GM19351 (cell line): ENCODE measurements at regions not wholly inside any gene's neighbourhood (a gene's known extent, or its start where the extent isn't known, plus 50 kb on each side); places are given as distances from the start of the nearest gene placed in this dataset.

Experiments
- ATAC-seq: cut with Tn5 transposase; IDR thresholded peaks from one replicate; pipeline ENCODE4 v1.9.1; 2021; ENCODE audit warnings: mild to moderate bottlenecking, moderate library complexity; ENCODE audit not compliant: unreplicated experiment

DNA sequence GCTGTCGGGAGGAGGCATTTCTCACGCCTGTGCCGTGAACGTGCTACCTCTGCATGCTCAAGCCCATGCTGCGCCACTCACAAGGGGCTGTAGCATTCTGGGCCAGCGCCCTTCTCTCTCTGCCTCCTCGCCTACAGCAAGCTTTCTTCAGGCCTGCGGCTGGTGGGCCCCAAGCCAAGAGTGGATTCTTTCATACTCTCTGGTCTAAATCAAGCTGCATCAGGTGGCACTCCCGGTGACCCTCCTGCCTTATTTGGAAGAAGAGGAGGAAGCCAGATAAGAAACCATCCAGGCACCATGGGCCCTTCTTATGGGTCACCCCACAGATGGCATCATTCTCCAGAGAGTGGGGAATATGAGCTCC is 86.7 kb upstream of the DUSP5 start:
- no peak for ATAC-seq

DNA sequence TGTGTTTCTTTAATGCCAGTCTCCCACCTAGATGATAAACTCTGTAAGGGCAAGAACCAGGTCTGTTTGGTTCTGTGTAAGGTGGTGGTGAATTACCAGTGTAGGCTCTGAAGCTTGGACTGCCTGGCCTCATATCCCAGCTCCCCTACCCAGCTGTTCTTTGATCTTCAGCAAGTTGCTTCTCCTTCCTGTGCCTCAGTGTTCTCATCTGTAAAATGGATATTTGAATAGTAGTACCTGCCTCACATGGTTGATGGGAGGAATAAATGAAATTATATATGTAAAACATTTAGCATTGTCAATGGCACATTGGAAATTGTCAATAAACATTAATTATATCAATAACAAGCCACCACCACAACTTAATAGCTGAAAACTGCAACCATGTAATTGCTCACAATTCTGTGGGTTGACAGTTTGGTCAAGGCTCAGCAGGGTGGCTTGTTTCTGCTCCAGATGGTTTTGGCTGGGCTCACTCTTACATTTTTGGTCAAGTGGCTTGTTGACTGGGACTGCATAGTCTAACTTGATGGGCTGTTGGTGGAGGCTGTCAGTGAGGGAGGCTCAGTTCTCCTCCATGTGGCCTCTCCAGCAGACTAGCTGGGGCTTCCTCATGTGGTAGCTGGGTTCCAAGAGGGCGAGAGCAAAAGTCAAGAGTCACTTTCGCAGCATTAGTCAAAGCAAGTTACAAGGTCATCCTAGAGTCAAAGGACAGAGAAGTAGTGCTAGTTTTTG is 84.5 kb upstream of the DUSP5 start:
- no peak for ATAC-seq

DNA sequence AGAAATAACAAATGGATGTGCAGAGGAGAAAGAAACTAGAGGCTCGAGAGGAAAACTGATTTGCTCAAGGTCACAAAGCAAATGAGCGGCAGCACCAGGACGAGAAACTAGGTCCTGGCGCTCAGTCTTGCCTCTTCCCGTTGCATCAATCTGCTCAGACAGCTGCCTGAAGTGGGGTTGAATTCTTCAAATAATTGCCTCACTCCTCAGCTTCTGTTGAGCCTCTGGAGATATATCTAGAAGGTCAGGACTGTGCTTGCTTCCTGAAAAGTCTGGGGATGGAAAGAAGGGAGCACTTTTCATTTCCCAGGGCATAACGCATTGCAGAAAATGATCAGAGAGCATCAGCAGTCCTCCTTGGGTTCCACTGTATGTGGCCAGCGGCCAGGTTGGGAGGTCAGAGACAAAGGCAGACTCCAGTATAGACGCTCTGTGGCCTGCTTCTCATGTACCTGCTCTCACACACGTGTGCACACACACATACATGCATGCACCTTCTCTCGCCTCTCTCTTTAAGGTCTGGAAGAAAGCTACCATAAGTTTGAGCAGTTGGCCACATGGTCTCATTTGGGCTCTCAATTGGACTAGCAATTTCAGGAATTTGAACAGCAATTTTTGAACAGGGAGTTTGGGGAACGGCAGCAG is 83.7 kb upstream of the DUSP5 start:
- no peak for ATAC-seq

DNA sequence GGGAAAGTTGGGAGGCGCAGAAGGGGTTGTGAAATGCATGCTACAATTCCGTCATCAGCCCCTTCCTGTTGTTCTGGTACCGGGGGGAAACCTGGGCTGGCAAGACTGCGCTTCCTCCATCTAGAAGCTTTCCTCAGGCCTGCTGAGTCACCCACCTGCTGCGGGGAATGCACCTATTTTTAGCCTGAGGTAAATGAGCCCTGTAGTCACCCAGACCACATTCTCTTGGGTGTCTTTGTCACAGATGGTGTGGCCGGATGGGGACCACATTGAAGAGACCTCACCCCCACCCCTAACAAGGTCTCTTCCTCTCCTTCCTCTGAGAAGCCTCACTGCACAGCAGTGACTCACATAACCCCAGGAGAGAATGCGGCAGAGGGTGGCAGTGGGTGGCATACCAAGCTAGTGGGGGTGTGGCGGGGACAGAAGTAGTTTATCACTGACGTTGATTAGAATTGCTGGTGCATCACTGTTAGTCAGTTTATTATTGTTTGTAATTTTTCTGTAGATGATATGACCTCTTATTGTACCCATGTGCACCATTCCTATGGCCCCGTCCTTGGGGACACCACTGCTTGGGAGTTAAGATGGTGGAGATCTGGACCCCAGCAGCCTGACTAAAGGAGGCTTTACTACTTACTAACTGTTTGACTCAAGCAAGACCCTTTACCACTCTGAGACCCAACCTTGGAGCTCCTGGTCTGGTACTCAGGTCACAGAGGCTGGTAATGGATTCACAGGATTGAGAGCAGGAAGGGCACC is 83.0 kb upstream of the DUSP5 start:
- ATAC-seq = peak; percentile 73

DNA sequence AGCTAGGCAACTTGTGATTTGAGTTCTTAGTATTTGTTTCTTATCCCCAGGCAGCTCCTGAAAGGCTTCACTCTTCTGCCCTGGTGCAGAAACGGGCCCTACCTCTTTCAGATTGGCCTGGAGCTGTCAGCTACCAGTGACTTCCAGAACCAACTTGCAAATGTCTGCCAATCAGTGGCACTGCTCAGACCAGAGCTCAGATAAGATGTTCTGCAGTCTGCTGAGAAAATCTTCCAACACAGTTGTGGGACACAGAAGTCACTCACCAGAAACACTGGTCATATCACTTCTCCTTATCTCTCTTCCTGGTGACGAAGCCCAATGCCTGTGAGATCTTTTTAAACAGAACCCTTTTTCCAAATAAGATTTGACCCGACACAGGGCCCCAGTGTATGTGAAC is 81.9 kb upstream of the DUSP5 start:
- ATAC-seq = no peak

DNA sequence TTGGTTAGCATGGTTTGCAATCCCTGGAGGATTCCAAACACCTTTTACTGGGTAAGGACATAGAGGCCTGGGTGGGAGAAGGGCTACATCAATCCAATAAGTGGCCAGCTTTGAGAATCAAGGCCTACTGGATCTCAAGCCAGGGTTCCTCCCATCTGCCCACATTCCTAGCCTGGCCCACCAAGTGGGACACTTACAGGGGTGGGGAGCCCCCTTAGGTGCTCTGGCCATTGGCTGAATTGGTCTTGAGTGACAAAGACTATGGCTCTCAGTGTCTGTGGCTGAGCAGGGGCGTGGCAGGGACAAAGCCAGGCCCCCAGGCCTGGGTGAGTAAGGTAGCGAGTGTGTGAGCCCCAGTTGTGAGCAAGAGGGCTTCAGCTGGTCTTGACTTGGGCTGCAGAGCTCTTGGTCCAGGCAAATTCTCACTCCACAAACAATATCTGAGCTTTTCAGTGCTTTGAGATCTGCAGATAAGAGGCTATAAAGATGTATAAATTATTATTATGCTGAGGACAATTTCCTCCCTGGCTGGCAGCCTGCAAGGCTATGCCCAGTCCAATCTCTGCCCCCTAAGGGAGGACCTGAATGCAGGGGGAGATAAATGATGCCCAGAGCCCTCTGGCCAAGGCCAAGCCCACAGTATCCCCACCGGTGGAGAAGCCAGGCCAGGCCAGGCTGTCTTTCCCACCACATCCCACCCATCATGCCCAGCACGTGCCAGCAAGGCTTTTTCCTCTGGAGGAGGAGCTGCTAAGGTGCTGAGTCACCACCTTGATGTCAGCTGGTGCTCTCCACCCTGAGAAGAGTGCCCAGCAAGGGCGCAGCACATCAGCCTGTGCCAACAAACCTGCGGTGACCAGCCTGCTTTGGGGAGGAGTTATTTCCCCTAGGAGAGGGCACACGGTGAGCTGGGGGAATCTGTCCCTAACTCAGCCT is 80.7 kb upstream of the DUSP5 start:
- no peak for ATAC-seq

DNA sequence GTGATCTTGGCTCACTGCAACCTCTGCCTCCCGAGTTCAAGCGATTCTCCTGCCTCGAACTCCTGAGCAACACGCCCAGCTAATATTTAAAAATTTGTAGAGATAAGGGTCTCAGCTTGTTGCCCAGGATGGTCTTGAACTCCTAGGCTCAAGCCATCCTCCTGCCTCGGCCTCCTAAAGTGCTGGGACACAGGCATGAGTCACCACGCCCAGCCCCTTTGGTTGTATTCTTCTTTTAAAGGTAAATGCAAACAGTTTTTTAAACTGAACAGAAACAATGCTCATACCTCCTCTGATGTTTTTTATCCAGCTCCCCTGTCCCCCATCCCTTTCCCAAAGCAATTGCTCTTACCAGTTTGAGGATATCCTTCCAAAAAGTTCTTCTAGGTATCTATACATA is 79.5 kb upstream of the DUSP5 start:
- ATAC-seq = no peak

DNA sequence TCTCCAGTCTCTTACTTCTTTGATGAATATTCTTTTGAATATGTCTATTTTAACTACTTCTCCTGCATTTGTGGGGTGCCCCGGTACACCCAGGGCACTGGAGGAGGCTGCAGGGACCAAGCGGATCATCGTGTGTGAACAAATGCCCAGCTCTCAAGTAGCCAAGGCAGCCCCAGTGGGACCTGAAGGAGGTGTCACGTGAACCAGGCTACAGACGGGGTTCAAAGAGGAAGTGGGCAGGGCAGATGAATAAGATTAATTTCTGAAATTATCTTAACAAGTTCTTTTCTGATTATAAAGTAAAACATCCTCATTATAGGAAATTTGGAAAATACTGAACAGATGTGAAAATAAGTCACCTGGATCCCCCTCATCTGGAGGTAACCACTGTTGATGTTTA is 78.4 kb upstream of the DUSP5 start:
- ATAC-seq = no peak

DNA sequence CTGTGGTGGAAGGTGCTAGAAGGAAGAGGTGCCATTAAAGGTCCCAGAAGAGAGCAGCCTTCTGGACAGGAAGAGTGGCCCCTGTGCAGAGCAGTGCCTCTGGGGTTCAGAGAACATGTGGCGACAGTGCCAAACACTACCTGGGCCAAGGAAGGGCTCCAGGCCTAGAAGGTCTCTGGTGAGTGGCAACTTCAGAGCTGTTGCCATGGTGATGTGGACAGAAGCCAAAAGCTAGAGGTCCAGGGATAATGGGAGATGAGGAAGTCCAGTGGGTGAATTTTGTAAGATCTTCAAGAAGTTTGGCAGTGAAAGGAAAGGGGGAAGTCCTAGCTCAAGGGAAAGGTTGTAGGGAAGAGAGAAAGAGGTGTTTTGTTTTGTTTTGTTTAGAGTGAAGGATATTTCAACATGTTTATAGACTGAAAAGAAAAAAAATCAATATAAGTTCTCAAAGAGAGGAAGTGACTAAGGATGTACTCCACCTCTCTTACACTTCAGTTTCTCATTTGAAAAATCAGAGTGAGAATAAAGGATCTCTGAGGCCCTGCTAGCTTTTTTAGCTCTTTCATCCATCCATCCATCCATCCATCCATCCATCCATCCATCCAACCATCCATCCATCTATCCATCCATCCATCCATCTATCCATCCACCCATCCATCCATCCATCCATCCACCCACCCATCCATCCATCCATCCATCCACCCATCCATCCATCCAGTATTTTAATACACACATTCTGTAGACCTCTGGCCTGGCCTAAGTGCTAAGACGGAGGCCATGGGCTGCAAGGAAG is 77.1 kb upstream of the DUSP5 start:
- ATAC-seq = no peak

DNA sequence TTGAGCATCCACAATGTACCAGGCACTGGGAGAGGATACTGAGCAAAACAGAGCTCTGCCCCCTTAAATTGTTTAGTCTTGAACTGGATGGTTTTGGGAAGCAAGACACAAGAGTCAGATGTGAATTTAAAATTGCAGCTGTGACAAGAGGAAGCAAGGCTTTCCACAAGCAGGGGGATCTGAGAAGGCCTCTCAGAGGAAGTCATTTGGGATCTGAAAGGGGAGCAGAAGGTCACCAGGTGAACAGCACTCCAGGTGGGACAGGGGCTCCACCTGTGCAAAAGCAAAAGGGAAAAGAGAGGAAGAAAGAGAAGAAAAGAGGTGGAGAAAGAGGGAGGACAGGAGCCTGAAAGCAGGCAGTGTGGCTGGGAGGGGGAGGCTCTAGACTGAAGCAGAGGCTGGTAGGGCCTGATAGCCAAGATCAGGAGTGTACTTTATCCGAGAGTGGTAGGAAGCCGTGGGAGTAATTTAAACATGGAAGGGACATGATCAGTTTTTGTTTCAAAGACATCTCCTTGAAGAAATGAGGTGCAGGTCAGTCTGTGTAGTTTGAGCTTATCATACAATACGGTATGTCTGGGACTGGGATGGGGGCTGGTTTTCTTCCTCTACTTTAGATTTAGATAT is 76.1 kb upstream of the DUSP5 start:
- no peak for ATAC-seq

DNA sequence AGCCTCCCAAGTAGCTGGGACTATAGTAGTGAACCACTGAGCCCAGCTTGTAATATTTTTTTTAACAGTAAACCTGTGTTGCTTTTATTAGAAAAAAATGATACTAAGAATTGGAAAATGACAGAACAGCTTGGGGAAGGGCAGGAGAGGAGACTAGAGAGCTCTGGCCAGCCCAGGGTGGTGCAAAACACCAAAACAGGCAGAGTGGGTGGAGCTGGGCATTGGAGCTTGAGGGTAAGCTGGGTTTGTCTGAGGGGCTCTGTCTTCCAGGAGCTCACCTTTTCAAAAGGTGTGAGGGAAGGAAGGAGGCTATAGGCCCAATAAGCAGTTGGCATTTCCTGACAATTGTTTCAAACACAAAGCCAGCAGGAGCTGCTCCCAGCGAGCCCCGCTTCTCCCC is 75.2 kb upstream of the DUSP5 start:
- ATAC-seq = no peak

DNA sequence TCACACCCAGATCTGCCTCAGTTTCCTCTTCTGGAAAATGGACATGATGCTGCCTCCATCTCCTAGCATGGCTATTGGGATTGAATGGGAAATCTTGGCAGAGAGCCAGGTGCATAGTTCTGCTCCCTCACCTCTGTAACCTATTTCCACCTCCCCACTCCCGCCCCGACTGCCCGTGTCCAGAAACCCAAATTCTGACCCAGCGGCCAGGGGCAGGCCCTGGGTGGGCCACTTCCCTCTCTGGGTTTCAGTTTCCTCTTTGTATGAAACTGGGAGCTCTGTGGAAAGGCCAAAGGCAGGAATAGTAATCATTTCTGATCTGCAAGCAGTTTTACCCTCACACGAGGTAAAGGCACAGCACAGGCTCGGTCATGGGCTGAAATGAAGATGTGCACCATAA is 74.1 kb upstream of the DUSP5 start:
- no peak for ATAC-seq

DNA sequence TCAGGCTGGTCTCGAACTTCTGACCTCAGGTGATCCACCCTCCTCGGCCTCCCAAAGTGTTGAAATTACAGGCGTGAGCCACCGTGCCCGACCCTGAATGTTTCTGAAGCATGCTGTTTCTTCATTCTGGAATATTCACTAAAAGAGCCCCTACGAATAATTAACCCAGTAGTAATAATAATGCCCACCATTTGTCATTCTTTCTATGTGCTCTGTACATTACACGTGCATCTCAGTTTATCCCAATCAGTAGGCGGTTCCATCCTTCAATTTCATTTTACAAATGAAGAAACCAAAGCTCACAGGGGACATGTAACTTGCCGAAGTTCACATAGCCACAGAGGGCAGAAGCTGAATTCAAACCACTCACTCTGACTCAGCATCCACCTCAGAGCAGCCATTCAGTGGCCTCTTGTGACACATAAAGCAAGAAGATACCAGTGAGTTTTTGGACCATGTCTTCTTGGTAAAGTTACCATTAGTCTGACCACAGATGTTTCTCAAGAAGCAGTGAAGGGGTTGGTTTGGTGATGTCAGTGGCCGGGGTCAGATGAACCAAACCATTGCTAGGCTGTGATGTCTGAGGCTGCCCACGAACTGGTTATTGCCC is 71.9 kb upstream of the DUSP5 start:
- ATAC-seq = peak; percentile 81

DNA sequence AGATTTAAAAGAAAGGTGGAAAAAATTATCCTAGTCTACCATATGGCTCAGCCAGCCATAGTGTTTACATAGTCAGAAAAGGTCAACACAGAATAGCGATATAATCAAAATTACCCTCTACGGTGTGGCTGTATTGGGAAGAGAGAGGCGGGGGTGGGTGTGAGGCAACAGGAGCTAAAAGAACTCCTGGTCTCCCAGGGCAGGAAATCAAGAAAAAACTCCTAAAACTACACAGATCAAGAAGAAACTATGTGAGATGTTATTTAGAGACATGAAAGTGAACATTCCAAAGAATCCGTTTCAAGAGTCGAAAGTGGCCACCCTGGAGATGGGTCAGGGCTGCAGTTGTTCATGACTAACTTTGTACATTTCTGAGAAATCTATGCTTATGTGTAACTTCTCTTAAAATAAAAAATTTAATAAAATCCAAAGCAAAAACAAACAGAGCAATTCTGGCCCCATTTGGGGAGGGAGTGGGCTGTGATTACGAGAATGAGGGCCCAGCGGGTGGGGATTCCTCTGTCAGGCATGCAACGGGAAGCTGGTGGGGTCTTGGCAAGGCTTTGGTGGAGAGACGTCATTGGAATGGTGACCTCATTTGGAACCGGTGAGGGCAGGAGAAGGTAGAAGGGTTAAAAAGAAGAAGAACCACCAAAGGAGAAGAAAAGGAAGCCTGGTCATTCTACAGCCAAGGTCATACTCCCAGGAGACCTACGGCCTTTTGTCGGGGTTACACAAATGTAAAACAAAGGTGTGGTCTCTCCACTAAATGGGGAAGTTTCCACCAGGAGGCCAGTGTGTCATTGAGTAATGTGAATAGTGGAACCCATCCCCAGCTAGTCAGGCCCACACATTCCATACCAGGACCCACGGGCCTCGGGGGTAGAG is 71.2 kb upstream of the DUSP5 start:
- ATAC-seq = no peak

DNA sequence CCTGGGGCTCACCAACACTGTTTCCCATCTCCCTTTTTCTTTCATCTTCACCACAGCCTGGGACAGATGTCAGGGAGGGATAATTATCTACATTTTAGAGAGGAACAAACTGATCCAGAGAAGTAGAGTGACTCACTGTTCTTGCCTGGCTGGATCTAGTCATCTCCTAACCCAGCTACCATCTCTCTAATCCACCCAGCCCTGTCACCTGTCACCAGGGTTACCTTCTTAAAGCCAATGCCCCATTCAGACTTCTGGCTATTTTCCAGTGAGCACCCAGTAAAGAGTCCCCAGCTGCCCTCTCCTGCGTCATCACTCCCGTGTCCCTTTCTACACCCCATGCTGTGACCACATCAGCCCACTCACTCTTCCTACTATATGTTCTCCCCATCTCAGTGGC is 68.4 kb upstream of the DUSP5 start:
- ATAC-seq = no peak

DNA sequence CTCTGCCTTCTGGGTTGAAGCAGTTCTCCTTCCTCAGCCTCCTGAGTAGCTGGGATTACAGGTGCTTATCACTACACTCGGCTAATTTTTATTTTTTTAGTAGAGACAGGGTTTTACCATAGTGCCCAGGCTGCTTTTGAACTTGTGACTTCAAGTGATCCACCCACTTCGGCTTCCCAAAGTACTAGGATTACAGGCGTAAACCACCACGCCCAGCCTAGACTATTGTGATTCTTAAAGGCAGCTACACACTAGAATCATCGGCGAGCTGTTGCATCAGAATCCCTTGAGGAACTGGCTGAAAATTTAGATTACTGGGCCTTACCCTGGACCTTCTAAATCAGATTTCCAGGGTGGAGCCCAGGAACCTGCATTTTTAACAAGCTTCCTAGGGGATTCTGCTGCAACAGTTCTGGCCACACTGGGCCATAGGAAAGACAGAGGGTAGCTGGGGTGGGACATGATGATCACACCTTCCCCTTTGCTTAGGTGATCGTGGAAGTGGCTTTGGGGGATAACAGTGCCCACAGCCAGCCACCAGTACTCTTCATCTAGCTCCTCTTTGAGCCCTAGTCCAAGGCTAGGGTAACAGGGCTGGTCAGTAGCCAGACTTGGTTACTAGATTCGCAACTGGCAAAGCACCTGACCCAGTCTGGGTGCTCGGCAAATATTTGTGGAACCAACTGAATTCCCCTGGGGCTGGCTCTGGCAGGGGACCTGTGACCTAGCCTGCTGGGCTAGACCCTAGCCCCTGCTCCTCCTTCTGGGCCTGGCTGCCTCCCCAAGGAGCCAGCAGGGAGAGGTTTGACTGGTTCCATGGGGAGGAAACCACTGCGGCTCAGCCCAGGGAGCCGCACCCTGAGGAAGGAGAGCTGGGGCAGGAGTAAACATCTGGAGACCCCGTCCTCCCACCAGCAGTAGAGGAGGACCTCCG is 67.1 kb upstream of the DUSP5 start:
- no peak for ATAC-seq

DNA sequence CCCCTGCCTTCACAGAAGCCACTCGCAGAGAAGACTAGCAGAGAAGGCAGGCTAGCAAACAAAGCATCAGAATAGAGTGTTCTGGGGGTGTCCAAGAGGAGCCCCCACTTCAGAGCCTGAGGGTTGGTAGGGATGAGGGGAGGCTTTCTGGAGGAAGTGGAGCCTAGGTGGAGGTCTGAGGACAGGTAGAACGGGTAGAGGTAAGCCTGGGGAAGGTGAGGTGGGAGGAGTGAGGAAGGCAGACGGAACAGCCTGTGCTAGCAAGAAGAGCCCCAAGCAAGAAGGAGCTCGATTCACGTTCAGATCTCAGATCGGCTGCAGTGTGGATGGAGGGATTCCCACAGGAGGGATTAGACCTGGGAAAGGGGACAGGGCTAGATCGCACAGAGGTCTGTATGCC is 66.0 kb upstream of the DUSP5 start:
- ATAC-seq = no peak
